Neural cell (in vitro differentiated cells): ENCODE measurements at regions not wholly inside any gene's neighbourhood (a gene's known extent, or its start where the extent isn't known, plus 50 kb on each side); places are given as distances from the start of the nearest gene placed in this dataset.

Source experiments
- H2AFZ ChIP-seq: fragments of 200-600, 300-800 bp; sonication (generic), shearing (Covaris generic); 2 replicates; pipeline ENCODE4 v1.6.0; 2014; ENCODE audit warnings: low read depth, mild to moderate bottlenecking, antibody characterized with exemption, low read length, moderate library complexity
- H3F3A ChIP-seq: fragments of 200-600 bp; shearing (Covaris generic); 2 replicates; pipeline ENCODE4 v1.6.1; 2016; ENCODE audit warnings: mild to moderate bottlenecking, moderate library complexity, mixed read lengths, antibody characterized with exemption, low read length; ENCODE audit not compliant: insufficient read depth, poor library complexity, severe bottlenecking
- H3K27ac ChIP-seq: fragments of 200-600, 300-800 bp; sonication (generic), shearing (Covaris generic); 2 replicates; pipeline ENCODE4 v1.5.1; 2014; ENCODE audit warnings: mild to moderate bottlenecking, low read length, moderate library complexity
- H3K27me3 ChIP-seq: fragments of 300-800, 200-600 bp; sonication (generic), shearing (Covaris generic); 2 replicates; pipeline ENCODE4 v1.6.0; 2014; ENCODE audit warnings: mild to moderate bottlenecking, low read depth, low read length, moderate library complexity; ENCODE audit not compliant: insufficient read depth
- H3K36me3 ChIP-seq: fragments of 300-800, 200-600 bp; sonication (generic), shearing (Covaris generic); 2 replicates; pipeline ENCODE4 v1.5.1; 2014; ENCODE audit warnings: mild to moderate bottlenecking, antibody characterized with exemption, low read length, moderate library complexity; ENCODE audit not compliant: insufficient read depth
- H3K4me2 ChIP-seq: fragments of 300-800, 200-600 bp; sonication (generic), shearing (Covaris generic); 2 replicates; pipeline ENCODE4 v1.6.0; 2014; ENCODE audit warnings: mild to moderate bottlenecking, low read length
- H3K4me3 ChIP-seq: fragments of 300-800, 200-600 bp; sonication (generic), shearing (Covaris generic); 2 replicates; pipeline ENCODE4 v1.5.1; 2014; ENCODE audit warnings: mild to moderate bottlenecking, low read length, moderate library complexity
- H3K79me2 ChIP-seq: fragments of 200-600 bp; shearing (Covaris generic); replicated peaks from 2 replicates; pipeline ENCODE4 v1.6.0; 2014; ENCODE audit warnings: mild to moderate bottlenecking, low read length, moderate library complexity; ENCODE audit not compliant: insufficient read depth
- H3K9ac ChIP-seq: fragments of 300-800, 200-600 bp; sonication (generic), shearing (Covaris generic); 2 replicates; pipeline ENCODE4 v1.6.1; 2016; ENCODE audit warnings: mild to moderate bottlenecking, low read length, mixed read lengths
- H3K9me2 ChIP-seq: fragments of 200-600 bp; shearing (Covaris generic); 2 replicates; pipeline ENCODE4 v1.6.1; 2016; ENCODE audit warnings: mild to moderate bottlenecking, low read length, mixed read lengths; ENCODE audit not compliant: insufficient read depth
- H3K9me3 ChIP-seq: fragments of 200-600, 300-800 bp; sonication (generic), shearing (Covaris generic); 2 replicates; pipeline ENCODE4 v1.6.1; 2016; ENCODE audit warnings: mild to moderate bottlenecking, mixed run types, low read length, moderate library complexity, mixed read lengths
- H4K20me1 ChIP-seq: fragments of 200-600 bp; shearing (Covaris generic); 2 replicates; pipeline ENCODE4 v1.6.1; 2016; ENCODE audit warnings: mild to moderate bottlenecking, mixed run types; ENCODE audit not compliant: insufficient read depth
- EP300 ChIP-seq: fragments of 450-650 bp; conservative IDR thresholded peaks from 2 replicates; pipeline ENCODE4 v1.6.1; 2014; ENCODE audit warnings: antibody characterized with exemption, mild to moderate bottlenecking, moderate library complexity; ENCODE audit not compliant: poor library complexity, severe bottlenecking
- EZH2 ChIP-seq: fragments of 200-600, 300-800 bp; shearing (Covaris generic), sonication (generic); IDR thresholded peaks from 2 replicates; pipeline ENCODE4 v1.6.1; 2014; ENCODE audit warnings: antibody characterized with exemption, low read length, borderline replicate concordance, mild to moderate bottlenecking; ENCODE audit not compliant: insufficient read depth, poor library complexity, severe bottlenecking
- MXI1 ChIP-seq: fragments of 450-650 bp; conservative IDR thresholded peaks from 2 replicates; pipeline ENCODE4 v1.6.1; 2014; ENCODE audit warnings: antibody characterized with exemption, mild to moderate bottlenecking; ENCODE audit not compliant: poor library complexity, severe bottlenecking
- POLR2AphosphoS5 ChIP-seq: IDR thresholded peaks from 2 replicates; pipeline ENCODE4 v1.6.1; 2012
- RAD21 ChIP-seq: fragments of 450-650 bp; conservative IDR thresholded peaks from 2 replicates; pipeline ENCODE4 v1.6.1; 2014; ENCODE audit warnings: antibody characterized with exemption, mild to moderate bottlenecking, moderate library complexity
- REST ChIP-seq: IDR thresholded peaks from 2 replicates; pipeline ENCODE4 v1.6.1; 2012; ENCODE audit warnings: borderline replicate concordance
- SMC3 ChIP-seq: fragments of 450-650 bp; conservative IDR thresholded peaks from 2 replicates; pipeline ENCODE4 v1.6.1; 2014; ENCODE audit warnings: antibody characterized with exemption, mild to moderate bottlenecking, moderate library complexity; ENCODE audit not compliant: poor library complexity
- TAF1 ChIP-seq: IDR thresholded peaks from 2 replicates; pipeline ENCODE4 v1.6.1; 2012; ENCODE audit warnings: low read depth
- TF ChIP-seq, protein P1 (sequence below): fragments of 450-650 bp; IDR thresholded peaks from 2 replicates; pipeline ENCODE4 v1.5.1; 2014; ENCODE audit warnings: antibody characterized with exemption, mild to moderate bottlenecking, moderate library complexity; ENCODE audit not compliant: poor library complexity, severe bottlenecking

DNA sequence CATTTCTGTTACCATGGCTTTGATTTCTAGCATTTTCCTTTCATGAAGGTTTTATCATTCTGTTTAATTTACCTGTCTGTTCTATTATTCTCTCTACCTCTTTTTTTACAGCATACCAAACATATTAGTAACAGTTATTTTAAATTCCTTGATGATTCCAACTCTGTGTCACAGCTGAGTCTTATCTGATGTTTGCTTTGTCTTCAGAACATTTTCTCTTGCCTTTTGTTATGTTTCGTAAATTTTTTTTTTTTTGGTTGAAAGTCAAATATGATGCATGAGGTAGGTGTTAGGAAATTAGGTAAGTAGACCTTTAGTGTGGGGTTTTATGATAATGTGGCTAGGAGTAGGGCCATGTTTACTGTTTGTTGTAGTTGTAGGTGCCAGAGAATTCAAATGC lies 496.4 kb downstream of the FOXG1 start:
- Histone ChIP-seq H3K36me3 (no peaks in the 10 kb centered on the region), H3K9me2 (no peaks in the 10 kb centered on the region), H2AFZ (no peak overlapping the region), H3F3A (no peaks in the 10 kb centered on the region), H3K9ac (no peak overlapping the region), H3K27ac (no peak overlapping the region), H4K20me1 (no peaks in the 10 kb centered on the region), H3K4me3 (no peak overlapping the region), H3K4me2 (no peak overlapping the region), H3K27me3 (no peaks in the 10 kb centered on the region), H3K79me2 (no peaks in the 10 kb centered on the region), H3K9me3 (no peaks in the 10 kb centered on the region)
- TF ChIP-seq MXI1 (no peak), REST (no peak), SMC3 (no peak), EP300 (no peak), EZH2 (no peak), POLR2AphosphoS5 (no peak), RAD21 (no peak), TAF1 (no peak)
- TF ChIP-seq, protein P1, sequence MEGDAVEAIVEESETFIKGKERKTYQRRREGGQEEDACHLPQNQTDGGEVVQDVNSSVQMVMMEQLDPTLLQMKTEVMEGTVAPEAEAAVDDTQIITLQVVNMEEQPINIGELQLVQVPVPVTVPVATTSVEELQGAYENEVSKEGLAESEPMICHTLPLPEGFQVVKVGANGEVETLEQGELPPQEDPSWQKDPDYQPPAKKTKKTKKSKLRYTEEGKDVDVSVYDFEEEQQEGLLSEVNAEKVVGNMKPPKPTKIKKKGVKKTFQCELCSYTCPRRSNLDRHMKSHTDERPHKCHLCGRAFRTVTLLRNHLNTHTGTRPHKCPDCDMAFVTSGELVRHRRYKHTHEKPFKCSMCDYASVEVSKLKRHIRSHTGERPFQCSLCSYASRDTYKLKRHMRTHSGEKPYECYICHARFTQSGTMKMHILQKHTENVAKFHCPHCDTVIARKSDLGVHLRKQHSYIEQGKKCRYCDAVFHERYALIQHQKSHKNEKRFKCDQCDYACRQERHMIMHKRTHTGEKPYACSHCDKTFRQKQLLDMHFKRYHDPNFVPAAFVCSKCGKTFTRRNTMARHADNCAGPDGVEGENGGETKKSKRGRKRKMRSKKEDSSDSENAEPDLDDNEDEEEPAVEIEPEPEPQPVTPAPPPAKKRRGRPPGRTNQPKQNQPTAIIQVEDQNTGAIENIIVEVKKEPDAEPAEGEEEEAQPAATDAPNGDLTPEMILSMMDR = no peak

DNA sequence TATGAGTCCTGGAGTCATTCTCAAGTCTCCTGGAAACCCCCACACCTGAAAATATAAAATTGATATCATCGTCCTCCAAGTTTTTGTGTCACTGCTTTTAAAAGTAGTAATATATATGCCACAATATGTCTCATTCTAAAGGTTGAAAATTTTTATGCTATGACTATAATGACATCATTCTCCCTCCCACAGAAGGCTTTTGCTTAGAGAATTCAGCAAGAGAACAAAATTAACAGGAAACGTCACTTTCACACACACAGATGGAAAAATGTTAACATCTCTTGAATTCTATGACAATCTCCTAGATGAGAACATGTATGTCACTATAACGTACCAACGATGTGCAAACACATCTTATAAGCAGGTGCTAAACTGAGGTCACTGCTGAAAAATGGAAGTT lies 498.3 kb downstream of the FOXG1 start:
- Histone ChIP-seq H3K4me3 (no peak overlapping the region), H3K4me2 (no peak overlapping the region), H3K27me3 (no peaks in the 10 kb centered on the region), H3K9me2 (no peaks in the 10 kb centered on the region), H3K27ac (no peak overlapping the region), H3F3A (no peaks in the 10 kb centered on the region), H4K20me1 (no peaks in the 10 kb centered on the region), H2AFZ (no peak overlapping the region), H3K9ac (no peak overlapping the region), H3K9me3 (no peaks in the 10 kb centered on the region), H3K79me2 (no peaks in the 10 kb centered on the region), H3K36me3 (no peaks in the 10 kb centered on the region)
- TF ChIP-seq POLR2AphosphoS5 (no peak), EP300 (no peak), RAD21 (no peak), TAF1 (no peak), SMC3 (no peak), EZH2 (no peak)

DNA sequence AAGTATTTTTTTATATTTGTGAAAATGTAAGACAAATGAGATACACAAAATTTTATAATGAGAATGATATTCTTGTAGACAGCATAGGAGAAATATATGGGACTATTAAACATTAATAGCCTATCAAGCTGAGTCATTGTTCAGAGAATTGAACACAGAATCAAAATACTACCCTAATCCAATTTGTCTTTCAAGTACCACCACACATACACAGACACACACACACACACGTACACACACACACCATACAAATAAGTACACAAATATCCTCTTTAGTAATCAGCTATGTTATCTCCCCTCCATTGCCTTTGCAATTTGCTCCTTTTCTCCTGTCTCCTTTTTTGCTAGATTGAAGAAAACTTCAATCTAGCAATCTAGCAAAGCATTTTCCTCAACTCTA lies 499.3 kb downstream of the FOXG1 start:
- no peaks in the 10 kb centered on the region for H3K9me3 ChIP-seq
- H3F3A ChIP-seq = no peaks in the 10 kb centered on the region
- H3K9ac ChIP-seq = no peak overlapping the region
- H3K9me2 ChIP-seq = no peaks in the 10 kb centered on the region
- H4K20me1 ChIP-seq = no peaks in the 10 kb centered on the region
- no peaks in the 10 kb centered on the region for H3K27me3 ChIP-seq
- H3K36me3 ChIP-seq = no peaks in the 10 kb centered on the region
- H3K4me3 ChIP-seq = no peak overlapping the region
- no peak overlapping the region for H3K27ac ChIP-seq
- no peak overlapping the region for H2AFZ ChIP-seq
- no peaks in the 10 kb centered on the region for H3K79me2 ChIP-seq
- H3K4me2 ChIP-seq = no peak overlapping the region
- TF ChIP-seq MXI1 (no peak), RAD21 (no peak), TAF1 (no peak)
